ENCODE measurements at regions not wholly inside any gene's neighbourhood (a gene's known extent, or its start where the extent isn't known, plus 50 kb on each side); places are given as distances from the start of the nearest gene placed in this dataset.
A peak's percentile ranks its signal among the peaks of the same experiment; 100 is the strongest.

GRCh38 chr6:21895555-21895954, 302.0 kb downstream of the SOX4 start:
- Histone ChIP-seq H3K4ac (ENCODE audit: low read depth, low read length) (no peak overlapping the region), H3K79me1 (ENCODE audit: insufficient read depth, low read depth, low read length, poor library complexity, severe bottlenecking) (no peaks in the 10 kb centered on the region), H3K9me3 (ENCODE audit: control insufficient read depth, low read depth, low read length) (no peaks in the 10 kb centered on the region), H4K91ac (ENCODE audit: insufficient read length, low read depth, low read length) (no peak overlapping the region), H4K5ac (ENCODE audit: insufficient read length, low read depth, low read length) (no peak overlapping the region), H2BK15ac (ENCODE audit: low read depth, low read length) (no peak overlapping the region), H3K4me1 (ENCODE audit: insufficient read depth, low read length) (peaks cover 4% of the 10 kb centered on the region; the same call in 1 of the 2 replicates), H4K20me1 (ENCODE audit: control insufficient read depth, insufficient read depth, insufficient read length) (no peaks in the 10 kb centered on the region), H3K18ac (ENCODE audit: insufficient read length, low read depth, low read length) (no peak overlapping the region), H4K8ac (replicated peaks; ENCODE audit: insufficient read length, low read depth, low read length) (no peak overlapping the region), H3K56ac (ENCODE audit: insufficient read length, low read depth, low read length) (no peak overlapping the region), H2BK12ac (ENCODE audit: insufficient read length, low read depth, low read length) (no peak overlapping the region), H2AFZ (ENCODE audit: low read length) (no peak overlapping the region), H3K9ac (ENCODE audit: extremely low read depth, insufficient read length, low read length) (no peak overlapping the region), H3K27ac (ENCODE audit: insufficient read length, low read depth, low read length) (no peak overlapping the region), H3K4me2 (ENCODE audit: insufficient read depth, insufficient read length, low read length) (no peak overlapping the region), H2BK120ac (ENCODE audit: low read depth, low read length, poor library complexity, severe bottlenecking) (no peak overlapping the region), H3K23me2 (ENCODE audit: insufficient read length, low read depth, low read length, poor library complexity, severe bottlenecking) (no peaks in the 10 kb centered on the region), H2AK5ac (ENCODE audit: insufficient read length, low read length) (no peak overlapping the region), H3K27me3 (ENCODE audit: insufficient read depth, low read length) (no peaks in the 10 kb centered on the region), H3T11ph (ENCODE audit: low read length) (no peak overlapping the region), H3K79me2 (ENCODE audit: insufficient read depth, low read length) (peaks cover 2% of the 10 kb centered on the region; the same call in 1 of the 2 replicates), H2BK20ac (ENCODE audit: low read depth, low read length, poor library complexity, severe bottlenecking) (no peak overlapping the region), H2BK5ac (ENCODE audit: insufficient read length, low read length) (no peak overlapping the region), H3K14ac (ENCODE audit: insufficient read depth, low read length) (no peak overlapping the region), H3K23ac (ENCODE audit: insufficient read length, low read depth, low read length) (no peak overlapping the region)
- H3K9me3 Mint-ChIP-seq, result no peaks in the 10 kb centered on the region
- H3K27me3 Mint-ChIP-seq (ENCODE audit: low read depth), result no peaks in the 10 kb centered on the region
- H3K4me1 Mint-ChIP-seq, result peaks cover 16% of the 10 kb centered on the region in 2 experiments
- peak overlapping the region; percentile 5 to 19 (median 6); a peak in 4 of 7 replicates for H3K27ac Mint-ChIP-seq
- no peak for DNase-seq
- peaks cover 0 to 8% (median 7%) of the 10 kb centered on the region in 3 experiments; a peak in 4 of 7 replicates for H3K36me3 Mint-ChIP-seq (ENCODE audit: insufficient read depth in 1 of 3, low read depth in 3 of 3)
- no peak overlapping the region for H3K4me3 Mint-ChIP-seq
- WGBS (ENCODE audit: extremely low coverage, insufficient read length, low lambda C conversion rate), result no CpG with 5 or more reads among the region's 6 CpGs
- TF ChIP-seq, protein P1, sequence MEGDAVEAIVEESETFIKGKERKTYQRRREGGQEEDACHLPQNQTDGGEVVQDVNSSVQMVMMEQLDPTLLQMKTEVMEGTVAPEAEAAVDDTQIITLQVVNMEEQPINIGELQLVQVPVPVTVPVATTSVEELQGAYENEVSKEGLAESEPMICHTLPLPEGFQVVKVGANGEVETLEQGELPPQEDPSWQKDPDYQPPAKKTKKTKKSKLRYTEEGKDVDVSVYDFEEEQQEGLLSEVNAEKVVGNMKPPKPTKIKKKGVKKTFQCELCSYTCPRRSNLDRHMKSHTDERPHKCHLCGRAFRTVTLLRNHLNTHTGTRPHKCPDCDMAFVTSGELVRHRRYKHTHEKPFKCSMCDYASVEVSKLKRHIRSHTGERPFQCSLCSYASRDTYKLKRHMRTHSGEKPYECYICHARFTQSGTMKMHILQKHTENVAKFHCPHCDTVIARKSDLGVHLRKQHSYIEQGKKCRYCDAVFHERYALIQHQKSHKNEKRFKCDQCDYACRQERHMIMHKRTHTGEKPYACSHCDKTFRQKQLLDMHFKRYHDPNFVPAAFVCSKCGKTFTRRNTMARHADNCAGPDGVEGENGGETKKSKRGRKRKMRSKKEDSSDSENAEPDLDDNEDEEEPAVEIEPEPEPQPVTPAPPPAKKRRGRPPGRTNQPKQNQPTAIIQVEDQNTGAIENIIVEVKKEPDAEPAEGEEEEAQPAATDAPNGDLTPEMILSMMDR (conservative IDR thresholded peaks at IDR 0.05), result no peak
